Liver (tissue), 8 donors: ENCODE measurements at regions not wholly inside any gene's neighbourhood (a gene's known extent, or its start where the extent isn't known, plus 50 kb on each side); places are given as distances from the start of the nearest gene placed in this dataset.

Source experiments
- DNase-seq: peaks from one replicate; pipeline ENCODE4 v3.0.0-alpha.2; 2017; ENCODE audit warnings: low spot score
- H3K27ac ChIP-seq, 2 donors: one replicate each; pipeline ENCODE4 v1.7.0; 2013; ENCODE audit warnings: inconsistent platforms in 2 of 2, low read length in 2 of 2, control low read depth in 1 of 2, low read depth in 1 of 2, mild to moderate bottlenecking in 1 of 2
- H3K27me3 ChIP-seq, 4 donors: one replicate each; pipeline versions ENCODE4 v1.6.1 to v1.7.0; 2013; ENCODE audit warnings: low read length in 3 of 4, inconsistent platforms in 1 of 4, mild to moderate bottlenecking in 1 of 4, moderate library complexity in 1 of 4; ENCODE audit not compliant: control insufficient read depth in 4 of 4, insufficient read depth in 4 of 4
- H3K36me3 ChIP-seq, 4 donors: one replicate each; pipeline versions ENCODE4 v1.6.1 to v1.7.0; 2013; ENCODE audit warnings: low read length in 3 of 4, mild to moderate bottlenecking in 3 of 4, low read depth in 1 of 4, moderate library complexity in 1 of 4; ENCODE audit not compliant: control insufficient read depth in 4 of 4, insufficient read depth in 3 of 4
- H3K4me1 ChIP-seq, 4 donors: one replicate each; pipeline versions ENCODE4 v1.6.1 to v1.7.0; 2013; ENCODE audit warnings: low read length in 3 of 4, mild to moderate bottlenecking in 3 of 4, moderate library complexity in 1 of 4; ENCODE audit not compliant: control insufficient read depth in 4 of 4, insufficient read depth in 4 of 4
- H3K4me3 ChIP-seq, 3 donors: one replicate each; pipeline versions ENCODE4 v1.6.1 to v1.7.0; 2013; ENCODE audit warnings: low read length in 3 of 3, control low read depth in 1 of 3, low read depth in 1 of 3, mild to moderate bottlenecking in 1 of 3
- H3K9ac ChIP-seq, 2 donors: one replicate each; pipeline ENCODE4 v1.7.0; 2013; ENCODE audit warnings: low read length in 2 of 2, mild to moderate bottlenecking in 2 of 2, moderate library complexity in 2 of 2, control low read depth in 1 of 2, low read depth in 1 of 2
- H3K9me3 ChIP-seq, 4 donors: one replicate each; pipeline versions ENCODE4 v1.6.1 to v1.7.0; 2013; ENCODE audit warnings: low read length in 3 of 4; ENCODE audit not compliant: control insufficient read depth in 4 of 4
- EGR1 ChIP-seq, 2 donors: IDR thresholded peaks; 2 replicates each; pipeline ENCODE4 v1.6.1; 2016 to 2018; ENCODE audit warnings: antibody characterized with exemption in 2 of 2, low read depth in 2 of 2
- FOXA1 ChIP-seq: IDR thresholded peaks from 2 replicates; pipeline ENCODE4 v1.6.1; 2016; ENCODE audit warnings: antibody characterized with exemption
- FOXA2 ChIP-seq: IDR thresholded peaks from 2 replicates; pipeline ENCODE4 v1.6.1; 2016; ENCODE audit warnings: antibody characterized with exemption
- GABPA ChIP-seq, 2 donors: IDR thresholded peaks in 1 of 2; conservative IDR thresholded peaks in 1 of 2; 2 replicates each; pipeline ENCODE4 v1.6.1; 2016; ENCODE audit warnings: antibody characterized with exemption in 2 of 2, mild to moderate bottlenecking in 1 of 2, moderate library complexity in 1 of 2
- HNF4A ChIP-seq, 2 donors: conservative IDR thresholded peaks; 2 replicates each; pipeline ENCODE4 v1.6.1; 2016; ENCODE audit warnings: antibody characterized with exemption in 2 of 2, mild to moderate bottlenecking in 2 of 2
- HNF4G ChIP-seq: IDR thresholded peaks from 2 replicates; pipeline ENCODE4 v1.6.1; 2016; ENCODE audit warnings: antibody characterized with exemption
- RAD21 ChIP-seq, 2 donors: IDR thresholded peaks; 2 replicates each; pipeline ENCODE4 v1.6.1; 2016; ENCODE audit warnings: antibody characterized with exemption in 2 of 2, mild to moderate bottlenecking in 2 of 2
- RXRA ChIP-seq, 2 donors: IDR thresholded peaks; 2 replicates each; pipeline ENCODE4 v1.6.1; 2017 to 2018; ENCODE audit warnings: antibody characterized with exemption in 2 of 2, mild to moderate bottlenecking in 1 of 2
- SP1 ChIP-seq: IDR thresholded peaks from 2 replicates; pipeline ENCODE4 v1.6.1; 2018; ENCODE audit warnings: antibody characterized with exemption, mild to moderate bottlenecking
- TAF1 ChIP-seq: conservative IDR thresholded peaks from 2 replicates; pipeline ENCODE4 v1.6.1; 2016; ENCODE audit warnings: antibody characterized with exemption, mild to moderate bottlenecking
- YY1 ChIP-seq: IDR thresholded peaks from 2 replicates; pipeline ENCODE4 v1.6.1; 2016; ENCODE audit warnings: antibody characterized with exemption, mild to moderate bottlenecking
- WGBS: extraction: QIAGEN DNeasy Blood & Tissue Kit; methylation state at CpG from one replicate; pipeline ENCODE4 v1.1.7; 2013; 5-methylcytosine and 5-hydroxymethylcytosine counted together
- TF ChIP-seq, protein P1 (sequence below): IDR thresholded peaks from 2 replicates; pipeline ENCODE4 v1.6.1; 2016; ENCODE audit warnings: antibody characterized with exemption, mild to moderate bottlenecking
- TF ChIP-seq, protein P2 (sequence below): IDR thresholded peaks from 2 replicates; pipeline ENCODE4 v1.6.1; 2016; ENCODE audit warnings: antibody characterized with exemption
- TF ChIP-seq, protein P3 (sequence below): fragments of 150-350 bp; IDR thresholded peaks from 2 replicates; pipeline ENCODE4 v1.5.1; 2017; ENCODE audit warnings: improper control_type of control experiment, low read depth, low read length; ENCODE audit not compliant: missing input control
- TF ChIP-seq, protein P4 (sequence below): IDR thresholded peaks from 2 replicates; pipeline ENCODE4 v1.6.1; 2016; ENCODE audit warnings: antibody characterized with exemption
- donor health status: healthy.
- donor health status: healthy.
- donor health status: healthy.
- donor health status: healthy.
- donor health status: healthy.

DNA sequence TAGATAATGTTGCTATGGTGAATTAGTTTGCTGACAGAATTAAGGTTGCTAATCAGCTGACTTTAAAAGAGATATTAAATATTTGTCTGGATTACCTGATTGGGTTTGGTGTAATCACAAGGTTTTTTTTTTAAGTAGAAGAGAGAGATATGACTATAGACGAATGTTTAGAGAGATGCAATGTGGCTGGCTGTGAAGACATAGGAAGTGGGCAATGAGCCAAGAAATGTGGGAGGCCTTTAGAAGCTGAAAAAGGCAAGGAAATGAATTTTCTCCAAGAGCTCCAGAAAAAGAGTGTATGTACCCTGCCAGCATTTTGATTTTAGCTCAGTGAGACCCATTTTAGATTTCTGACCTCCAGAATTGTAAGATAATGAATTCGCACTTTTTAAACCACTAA, 598.3 kb downstream of the PKHD1 start:
- Histone ChIP-seq H3K9me3 (no peaks in the 10 kb centered on the region), H3K4me3 (no peak overlapping the region), H3K9ac (no peak overlapping the region), H3K4me1 (peaks cover 0 to 4% (median under 1%) of the 10 kb centered on the region in 4 donors), H3K27me3 (no peaks in the 10 kb centered on the region), H3K27ac (no peak overlapping the region), H3K36me3 (no peaks in the 10 kb centered on the region)
- DNase-seq = no peak
- WGBS = 74% methylated on average over 2 of the region's 2 CpGs
- TF ChIP-seq GABPA (IDR thresholded peaks at IDR 0.05 in 1 of 2, conservative IDR thresholded peaks at IDR 0.05 in 1 of 2) = no peak
- TF ChIP-seq SP1 = no peak
- TF ChIP-seq FOXA1 = no peak
- no peak for TF ChIP-seq TAF1
- TF ChIP-seq, protein P1, sequence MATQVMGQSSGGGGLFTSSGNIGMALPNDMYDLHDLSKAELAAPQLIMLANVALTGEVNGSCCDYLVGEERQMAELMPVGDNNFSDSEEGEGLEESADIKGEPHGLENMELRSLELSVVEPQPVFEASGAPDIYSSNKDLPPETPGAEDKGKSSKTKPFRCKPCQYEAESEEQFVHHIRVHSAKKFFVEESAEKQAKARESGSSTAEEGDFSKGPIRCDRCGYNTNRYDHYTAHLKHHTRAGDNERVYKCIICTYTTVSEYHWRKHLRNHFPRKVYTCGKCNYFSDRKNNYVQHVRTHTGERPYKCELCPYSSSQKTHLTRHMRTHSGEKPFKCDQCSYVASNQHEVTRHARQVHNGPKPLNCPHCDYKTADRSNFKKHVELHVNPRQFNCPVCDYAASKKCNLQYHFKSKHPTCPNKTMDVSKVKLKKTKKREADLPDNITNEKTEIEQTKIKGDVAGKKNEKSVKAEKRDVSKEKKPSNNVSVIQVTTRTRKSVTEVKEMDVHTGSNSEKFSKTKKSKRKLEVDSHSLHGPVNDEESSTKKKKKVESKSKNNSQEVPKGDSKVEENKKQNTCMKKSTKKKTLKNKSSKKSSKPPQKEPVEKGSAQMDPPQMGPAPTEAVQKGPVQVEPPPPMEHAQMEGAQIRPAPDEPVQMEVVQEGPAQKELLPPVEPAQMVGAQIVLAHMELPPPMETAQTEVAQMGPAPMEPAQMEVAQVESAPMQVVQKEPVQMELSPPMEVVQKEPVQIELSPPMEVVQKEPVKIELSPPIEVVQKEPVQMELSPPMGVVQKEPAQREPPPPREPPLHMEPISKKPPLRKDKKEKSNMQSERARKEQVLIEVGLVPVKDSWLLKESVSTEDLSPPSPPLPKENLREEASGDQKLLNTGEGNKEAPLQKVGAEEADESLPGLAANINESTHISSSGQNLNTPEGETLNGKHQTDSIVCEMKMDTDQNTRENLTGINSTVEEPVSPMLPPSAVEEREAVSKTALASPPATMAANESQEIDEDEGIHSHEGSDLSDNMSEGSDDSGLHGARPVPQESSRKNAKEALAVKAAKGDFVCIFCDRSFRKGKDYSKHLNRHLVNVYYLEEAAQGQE = no peak
- TF ChIP-seq RAD21 (IDR thresholded peaks at IDR 0.05) = no peak

DNA sequence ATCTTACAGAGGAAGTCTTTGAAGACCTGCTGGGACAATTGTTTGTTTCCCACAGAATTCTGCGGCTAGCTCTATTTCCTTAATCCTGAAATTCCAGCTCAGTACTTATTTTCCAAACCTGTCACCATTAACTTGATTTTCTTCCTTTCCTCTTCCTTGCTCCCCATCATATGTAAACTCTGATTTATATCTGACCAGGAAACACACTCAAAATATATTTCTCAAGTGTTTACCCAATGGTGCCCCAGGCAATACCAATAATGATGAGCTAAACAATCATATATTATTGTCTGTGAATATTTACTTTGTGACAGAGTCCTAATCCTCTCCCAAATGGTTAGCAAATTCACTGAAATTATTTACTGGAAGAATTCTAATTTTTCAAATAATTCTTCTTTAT, 597.3 kb downstream of the PKHD1 start:
- Histone ChIP-seq H3K4me3 (no peak overlapping the region), H3K9ac (no peak overlapping the region), H3K36me3 (no peaks in the 10 kb centered on the region), H3K9me3 (no peaks in the 10 kb centered on the region), H3K27ac (no peak overlapping the region), H3K4me1 (peaks cover 0 to 7% (median 4%) of the 10 kb centered on the region in 4 donors), H3K27me3 (no peaks in the 10 kb centered on the region)
- WGBS = 77% methylated on average over 1 of the region's 1 CpG
- no peak for DNase-seq
- TF ChIP-seq HNF4G (no peak), HNF4A (conservative IDR thresholded peaks at IDR 0.05) (no peak), EGR1 (IDR thresholded peaks at IDR 0.05; ENCODE audit: low read depth in 2 of 2) (no peak), TAF1 (no peak), RXRA (IDR thresholded peaks at IDR 0.05) (no peak), RAD21 (IDR thresholded peaks at IDR 0.05) (no peak), YY1 (no peak), FOXA2 (no peak)
- TF ChIP-seq, protein P2, sequence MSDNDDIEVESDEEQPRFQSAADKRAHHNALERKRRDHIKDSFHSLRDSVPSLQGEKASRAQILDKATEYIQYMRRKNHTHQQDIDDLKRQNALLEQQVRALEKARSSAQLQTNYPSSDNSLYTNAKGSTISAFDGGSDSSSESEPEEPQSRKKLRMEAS = no peak
- TF ChIP-seq, protein P1 = no peak
- TF ChIP-seq, protein P3, sequence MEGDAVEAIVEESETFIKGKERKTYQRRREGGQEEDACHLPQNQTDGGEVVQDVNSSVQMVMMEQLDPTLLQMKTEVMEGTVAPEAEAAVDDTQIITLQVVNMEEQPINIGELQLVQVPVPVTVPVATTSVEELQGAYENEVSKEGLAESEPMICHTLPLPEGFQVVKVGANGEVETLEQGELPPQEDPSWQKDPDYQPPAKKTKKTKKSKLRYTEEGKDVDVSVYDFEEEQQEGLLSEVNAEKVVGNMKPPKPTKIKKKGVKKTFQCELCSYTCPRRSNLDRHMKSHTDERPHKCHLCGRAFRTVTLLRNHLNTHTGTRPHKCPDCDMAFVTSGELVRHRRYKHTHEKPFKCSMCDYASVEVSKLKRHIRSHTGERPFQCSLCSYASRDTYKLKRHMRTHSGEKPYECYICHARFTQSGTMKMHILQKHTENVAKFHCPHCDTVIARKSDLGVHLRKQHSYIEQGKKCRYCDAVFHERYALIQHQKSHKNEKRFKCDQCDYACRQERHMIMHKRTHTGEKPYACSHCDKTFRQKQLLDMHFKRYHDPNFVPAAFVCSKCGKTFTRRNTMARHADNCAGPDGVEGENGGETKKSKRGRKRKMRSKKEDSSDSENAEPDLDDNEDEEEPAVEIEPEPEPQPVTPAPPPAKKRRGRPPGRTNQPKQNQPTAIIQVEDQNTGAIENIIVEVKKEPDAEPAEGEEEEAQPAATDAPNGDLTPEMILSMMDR = no peak
- TF ChIP-seq, protein P4, sequence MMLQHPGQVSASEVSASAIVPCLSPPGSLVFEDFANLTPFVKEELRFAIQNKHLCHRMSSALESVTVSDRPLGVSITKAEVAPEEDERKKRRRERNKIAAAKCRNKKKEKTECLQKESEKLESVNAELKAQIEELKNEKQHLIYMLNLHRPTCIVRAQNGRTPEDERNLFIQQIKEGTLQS = no peak
